GM19438 (cell line): ENCODE measurements at regions not wholly inside any gene's neighbourhood (a gene's known extent, or its start where the extent isn't known, plus 50 kb on each side); places are given as distances from the start of the nearest gene placed in this dataset.
"Not testable (repeated sequence)": the region's sequence is repeated elsewhere in the genome, so short reads cannot be mapped to it uniquely, and the experiment has no call there.

Source experiments
- ATAC-seq: cut with Tn5 transposase; IDR thresholded peaks from one replicate; pipeline ENCODE4 v1.9.1; 2021; ENCODE audit warnings: low read depth; ENCODE audit not compliant: unreplicated experiment

DNA sequence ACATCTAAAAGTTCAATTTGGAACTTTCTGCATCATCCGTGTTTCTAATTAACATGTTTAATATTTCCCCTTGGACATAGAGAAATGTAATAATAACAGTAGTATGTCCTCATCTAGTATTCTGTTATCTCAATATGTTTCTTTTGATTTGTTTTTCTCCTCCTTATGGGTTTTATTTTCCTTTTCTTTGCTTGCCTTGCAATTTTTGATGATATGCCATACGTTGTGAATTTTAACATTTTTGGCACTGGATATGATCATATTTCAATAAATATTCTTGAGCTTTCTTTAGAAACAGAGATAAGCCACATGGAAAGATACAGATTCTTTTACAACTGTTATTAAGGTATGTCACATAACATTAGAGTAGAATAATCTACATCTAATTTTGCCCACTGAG is 1316.2 kb downstream of the CDH8 start:
- ATAC-seq = no peak

DNA sequence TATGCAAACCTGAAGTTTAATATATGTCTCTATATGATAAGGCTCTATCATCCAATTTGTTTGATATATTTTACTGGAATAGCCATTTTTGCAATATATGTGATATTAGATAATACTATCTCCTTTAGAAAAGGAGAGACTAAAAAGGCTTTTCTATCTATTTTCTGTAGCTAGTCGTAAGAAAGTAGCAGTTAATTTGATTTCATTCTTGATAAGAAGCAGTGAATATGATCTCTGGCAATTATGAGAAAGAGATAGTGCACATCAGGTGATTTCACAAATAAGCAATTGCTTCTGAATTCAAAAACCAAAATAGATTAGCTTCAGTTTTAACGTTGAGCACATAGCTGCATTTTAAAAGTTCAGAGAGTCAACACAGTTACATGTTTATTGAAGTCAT is 1318.4 kb downstream of the CDH8 start:
- no peak for ATAC-seq

DNA sequence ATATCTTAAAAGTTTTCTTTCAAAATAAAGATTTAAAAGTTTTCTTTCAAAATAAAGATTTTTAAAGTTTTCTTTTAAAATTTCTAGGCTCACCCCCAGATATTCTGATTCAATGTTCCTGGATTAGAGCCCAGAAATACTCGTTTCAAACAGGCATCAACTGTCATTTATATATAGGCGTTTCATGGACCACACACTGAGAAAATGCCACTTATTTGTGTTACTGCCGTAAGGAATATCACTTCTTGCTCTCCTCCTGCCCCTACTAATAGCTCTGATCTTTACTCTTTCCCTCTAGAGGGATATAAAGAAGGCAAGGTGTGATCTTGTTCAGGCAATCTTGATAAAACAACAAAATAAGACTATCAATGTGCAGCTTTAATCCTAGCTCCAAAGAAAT is 1324.1 kb downstream of the CDH8 start:
- no peak for ATAC-seq

DNA sequence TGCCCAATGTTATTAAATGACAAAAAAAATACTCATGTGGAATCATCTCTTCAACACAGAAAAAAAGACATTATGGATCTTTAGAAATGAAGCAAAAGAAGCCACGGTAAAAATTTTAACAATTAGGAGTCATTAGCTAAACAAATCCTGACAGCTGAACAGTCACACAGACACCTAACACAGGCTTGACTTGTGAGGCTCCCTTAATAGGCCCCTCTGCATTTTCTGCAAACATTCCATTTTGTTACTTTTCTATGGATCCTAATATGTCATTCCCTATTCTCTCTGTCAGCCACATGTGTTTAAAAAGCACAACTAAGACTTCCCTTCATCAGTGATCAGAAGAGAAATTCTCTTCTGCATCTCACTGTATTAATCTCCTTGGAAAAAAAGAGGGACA is 1331.5 kb downstream of the CDH8 start:
- ATAC-seq = no peak

DNA sequence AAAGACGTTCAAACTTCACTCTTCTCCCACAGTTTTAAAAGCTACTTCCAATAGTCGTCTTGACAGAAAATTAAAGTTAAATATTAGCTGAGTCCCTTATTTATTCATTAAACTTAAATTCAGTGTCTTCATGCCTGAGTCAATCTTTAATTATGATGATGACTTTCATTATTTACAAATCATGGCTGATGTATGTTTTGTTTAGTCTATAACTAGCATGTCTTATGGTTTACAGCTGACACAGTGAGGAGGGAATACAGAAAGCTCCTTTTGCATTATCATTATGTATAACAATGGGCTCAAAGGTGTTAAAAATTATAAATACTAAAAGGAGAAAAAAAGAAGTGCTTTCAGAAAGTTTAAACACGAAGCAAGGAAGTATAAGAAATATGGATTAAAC is 1333.1 kb downstream of the CDH8 start:
- no peak for ATAC-seq

DNA sequence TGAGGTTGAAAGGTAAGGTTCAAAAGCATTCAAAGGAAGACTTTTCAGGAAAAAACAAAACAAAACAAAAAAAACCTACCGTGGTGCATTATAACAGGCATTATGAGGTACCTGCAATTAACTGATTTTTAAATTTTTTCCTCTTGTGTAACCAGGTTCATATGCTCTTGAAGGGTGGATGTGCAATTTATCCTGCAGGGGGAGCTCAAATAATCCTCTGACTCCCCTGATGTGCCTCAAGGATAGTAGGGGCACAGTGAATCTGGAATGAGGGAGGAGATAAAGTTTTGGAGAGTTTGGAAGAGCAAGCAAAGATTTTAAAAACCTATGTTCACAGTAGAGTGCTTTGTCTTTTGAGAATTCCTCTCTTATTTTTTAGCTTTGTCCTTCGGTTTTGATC is 1349.4 kb downstream of the CDH8 start:
- no peak for ATAC-seq

DNA sequence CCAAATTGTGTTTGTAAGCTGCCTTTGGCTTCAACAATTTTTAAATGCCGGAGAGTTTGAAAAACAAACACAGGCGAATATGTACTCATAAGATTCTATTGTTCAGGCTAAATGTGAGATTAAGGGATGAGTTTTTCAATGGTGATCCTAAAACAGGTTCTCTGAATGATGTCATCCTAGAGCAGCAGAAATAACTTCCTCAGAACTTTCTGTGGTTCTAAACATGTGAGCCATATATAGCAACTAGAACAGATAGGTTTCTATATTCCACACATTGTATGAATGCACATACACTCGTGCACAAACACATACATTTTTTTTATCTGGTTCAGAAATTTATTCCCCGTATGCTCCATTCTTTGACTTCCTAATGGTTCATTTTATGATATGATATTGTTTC is 1352.2 kb downstream of the CDH8 start:
- no peak for ATAC-seq

DNA sequence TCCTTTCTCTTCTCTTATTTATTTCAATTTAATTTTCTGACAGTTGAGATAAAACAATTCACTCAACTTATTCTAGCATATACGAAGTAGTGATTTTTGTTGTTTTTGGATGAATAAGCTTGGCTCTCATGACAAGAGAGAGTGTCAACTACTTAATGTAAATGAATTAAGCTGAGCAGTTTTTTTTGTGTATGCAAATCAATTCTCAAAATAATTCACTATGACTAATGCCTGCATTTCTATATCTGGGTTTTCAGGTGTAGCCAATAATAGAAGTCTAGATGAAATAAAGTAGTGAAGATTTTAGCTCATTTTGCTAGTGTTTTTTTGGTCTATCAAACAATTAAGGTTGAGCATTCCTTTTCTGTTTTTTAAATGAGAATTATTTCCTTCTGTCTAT is 1354.0 kb downstream of the CDH8 start:
- ATAC-seq = no peak

DNA sequence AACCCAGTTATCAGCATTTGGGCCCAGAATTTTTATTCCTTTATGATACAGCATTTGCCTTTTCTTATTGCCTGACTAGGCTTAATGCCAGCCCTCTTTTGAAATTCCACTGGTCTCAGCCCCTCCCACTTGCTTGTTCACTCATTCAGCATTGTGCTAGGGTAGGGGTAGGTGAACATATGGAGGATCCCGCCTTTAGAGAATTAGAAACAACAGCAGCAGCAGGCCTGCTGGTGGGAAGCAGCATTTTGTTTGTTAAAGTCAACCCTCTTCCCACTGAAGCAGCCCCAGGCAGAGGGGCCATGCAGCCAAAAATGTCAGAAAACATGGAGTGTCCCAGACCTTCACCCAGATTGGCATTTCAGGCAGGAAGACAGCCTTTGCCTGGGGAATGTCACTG is 1355.2 kb downstream of the CDH8 start:
- no peak for ATAC-seq

DNA sequence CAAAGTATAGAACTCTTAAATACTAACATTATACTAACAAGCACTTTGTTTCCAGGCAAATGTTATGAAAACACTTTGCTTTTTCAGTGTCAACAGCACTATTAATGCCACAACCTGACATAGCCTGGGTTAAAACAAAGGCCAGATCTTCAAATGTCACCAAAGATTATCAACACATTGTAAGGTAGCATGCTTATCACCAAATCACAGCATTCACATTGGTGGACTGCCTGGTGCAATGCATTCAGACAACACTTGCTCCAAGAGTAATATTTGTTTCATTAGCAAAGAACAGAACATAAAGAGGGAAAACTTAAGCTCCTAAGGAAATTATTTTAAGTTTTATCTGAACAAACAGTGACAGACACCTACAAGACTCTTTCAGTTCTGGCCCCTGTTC is 1361.2 kb downstream of the CDH8 start:
- no peak for ATAC-seq

DNA sequence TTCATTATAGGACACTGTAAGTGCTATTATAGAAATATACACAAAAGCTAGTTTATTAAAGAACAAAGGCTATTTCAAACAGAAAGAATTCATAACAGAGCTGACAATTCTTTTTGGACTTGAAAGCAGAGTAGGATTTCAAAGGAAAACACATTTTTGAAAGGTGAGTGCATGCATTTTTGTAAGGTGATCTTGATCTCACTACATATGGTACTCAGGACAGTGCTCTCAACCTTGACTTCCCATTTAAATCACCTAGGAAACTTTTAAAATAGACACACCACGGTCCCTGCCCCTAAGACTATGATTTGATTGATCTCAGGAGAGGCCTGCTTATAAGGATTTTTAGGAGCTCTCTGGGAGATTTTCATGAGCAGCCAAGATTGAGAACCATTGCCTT is 1362.0 kb downstream of the CDH8 start:
- no peak for ATAC-seq

DNA sequence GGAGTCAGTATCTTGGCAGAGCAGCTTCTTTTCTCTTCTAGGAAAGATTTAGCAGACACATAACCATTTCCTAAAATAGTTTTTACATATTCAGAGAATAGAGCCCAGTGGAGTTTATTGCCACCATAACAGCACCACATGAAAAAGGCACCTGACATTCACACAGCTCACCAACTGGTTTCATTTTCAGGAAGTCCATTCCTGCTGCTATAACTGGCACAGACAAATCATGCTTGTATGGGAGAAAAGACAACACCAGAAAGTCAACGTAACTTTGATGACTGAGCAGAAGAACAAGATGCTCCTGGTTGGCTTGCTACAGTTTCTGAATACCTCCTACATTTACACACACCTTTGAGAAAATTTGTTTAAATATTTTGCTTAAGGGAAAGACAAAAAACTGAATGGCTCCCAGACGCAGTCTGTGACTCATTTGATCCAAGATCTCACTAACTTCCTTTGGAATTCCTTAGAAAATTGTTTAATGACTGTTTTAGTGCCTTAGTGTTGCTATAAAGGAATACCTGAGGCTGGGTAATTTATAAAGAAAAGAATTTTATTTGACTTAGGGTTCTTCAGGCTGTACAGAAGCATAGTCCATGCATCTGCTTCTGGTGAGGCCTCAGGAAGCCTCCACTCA is 1380.6 kb downstream of the CDH8 start:
- ATAC-seq = no peak

DNA sequence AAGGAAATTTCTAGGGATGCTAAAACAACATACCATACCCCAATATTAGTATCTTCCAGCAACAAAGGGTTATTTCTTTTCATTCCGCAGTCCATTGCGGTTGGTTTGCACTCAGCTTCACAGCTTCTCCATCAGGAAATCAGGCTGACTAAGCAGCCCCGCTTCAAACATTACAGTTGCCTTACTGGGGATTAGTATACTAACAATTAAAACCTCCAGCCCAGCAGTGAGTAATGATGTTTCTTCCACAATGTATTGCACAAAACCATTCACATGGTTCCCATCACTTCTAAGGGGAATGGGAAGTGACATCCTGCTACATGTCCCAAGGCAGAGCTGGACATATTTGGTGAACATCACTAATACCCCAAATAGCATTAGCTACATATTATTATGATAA is 1384.9 kb downstream of the CDH8 start:
- ATAC-seq = no peak

DNA sequence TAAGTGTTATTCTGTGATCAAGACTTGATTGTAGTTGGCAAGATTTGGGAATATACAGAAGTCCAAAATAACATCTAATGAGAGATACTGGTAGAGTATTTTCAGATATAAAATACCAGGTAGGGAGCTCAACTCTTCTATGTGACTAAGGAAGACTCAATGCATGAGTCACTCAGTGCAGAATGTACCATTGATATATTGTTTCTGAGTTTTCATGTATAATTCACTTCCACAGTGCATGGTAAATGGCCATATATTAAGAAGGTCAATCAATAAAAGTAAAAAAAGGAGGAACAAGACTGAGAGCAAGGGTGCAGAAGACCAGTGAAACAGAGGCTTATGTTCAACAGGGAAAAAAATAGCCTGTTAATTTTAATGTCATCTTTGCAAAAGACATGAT is 1387.9 kb downstream of the CDH8 start:
- ATAC-seq = no peak

DNA sequence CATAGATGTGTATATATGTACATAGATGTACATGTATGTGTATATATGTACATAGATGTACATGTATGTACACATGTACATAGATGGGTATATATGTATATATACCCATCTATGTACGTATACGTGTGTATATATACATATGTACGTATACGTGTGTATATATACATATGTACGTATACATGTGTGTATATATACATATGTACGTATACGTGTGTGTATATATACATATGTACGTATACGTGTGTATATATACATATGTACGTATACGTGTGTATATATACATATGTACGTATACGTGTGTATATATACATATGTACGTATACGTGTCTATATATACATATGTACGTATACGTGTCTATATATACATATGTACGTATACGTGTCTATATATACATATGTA is 1388.8 kb downstream of the CDH8 start:
- ATAC-seq = not testable (repeated sequence)

DNA sequence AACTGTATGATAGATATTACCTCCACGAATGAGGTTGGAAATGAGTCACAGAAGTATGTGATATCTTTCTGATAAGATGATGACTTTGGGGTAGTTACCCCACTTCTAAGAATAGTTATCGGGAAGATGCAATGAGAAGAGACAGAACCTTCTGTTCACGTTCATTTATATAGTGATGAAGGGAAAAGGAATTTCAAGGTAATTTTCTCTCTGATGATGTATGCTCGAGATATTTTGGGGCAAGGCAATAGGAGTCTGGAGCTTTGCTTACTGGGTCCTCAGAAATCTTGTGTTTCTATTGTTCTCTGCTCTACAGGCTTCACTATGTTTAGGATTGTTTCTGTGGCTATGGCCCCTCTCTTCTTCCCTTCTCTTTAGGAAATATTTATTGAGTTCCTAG is 1389.6 kb downstream of the CDH8 start:
- no peak for ATAC-seq

DNA sequence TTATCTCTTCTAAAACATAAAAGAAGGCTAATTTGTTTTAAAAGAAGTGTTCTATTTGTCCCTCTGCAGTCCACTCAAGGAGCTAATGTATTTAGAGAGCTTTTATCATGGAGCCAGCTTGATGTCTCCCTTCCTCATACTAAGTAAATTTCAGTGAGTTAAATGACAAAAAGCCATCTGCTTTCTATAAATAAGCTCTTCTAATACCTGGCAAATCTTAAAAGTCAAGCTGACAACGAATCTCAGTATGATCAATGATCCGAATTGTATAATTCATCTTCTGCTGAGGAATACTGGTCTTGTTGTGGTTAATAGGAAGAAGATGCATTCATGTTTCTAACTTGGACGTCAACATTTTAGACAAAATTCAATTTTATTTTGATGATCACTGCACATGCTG is 1390.7 kb downstream of the CDH8 start:
- no peak for ATAC-seq

DNA sequence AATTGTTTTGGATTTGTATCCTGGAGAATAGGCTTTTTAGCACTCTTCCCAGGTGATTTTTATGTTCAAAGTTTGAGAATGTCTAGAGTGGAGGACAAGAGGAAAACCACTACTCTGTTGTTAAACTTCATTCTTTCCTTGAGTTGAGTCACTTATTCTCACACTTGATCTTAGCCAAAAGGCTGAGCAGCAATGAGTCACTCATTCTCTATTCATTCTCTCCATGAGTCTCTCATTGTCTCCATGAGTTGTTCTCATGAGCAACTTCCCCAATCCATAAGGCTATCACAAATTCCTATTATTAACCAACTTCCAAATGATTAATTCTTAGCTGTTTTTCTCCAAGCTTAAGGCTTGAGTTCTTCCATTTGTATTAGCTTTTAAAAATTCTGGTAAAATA is 1393.3 kb downstream of the CDH8 start:
- no peak for ATAC-seq

DNA sequence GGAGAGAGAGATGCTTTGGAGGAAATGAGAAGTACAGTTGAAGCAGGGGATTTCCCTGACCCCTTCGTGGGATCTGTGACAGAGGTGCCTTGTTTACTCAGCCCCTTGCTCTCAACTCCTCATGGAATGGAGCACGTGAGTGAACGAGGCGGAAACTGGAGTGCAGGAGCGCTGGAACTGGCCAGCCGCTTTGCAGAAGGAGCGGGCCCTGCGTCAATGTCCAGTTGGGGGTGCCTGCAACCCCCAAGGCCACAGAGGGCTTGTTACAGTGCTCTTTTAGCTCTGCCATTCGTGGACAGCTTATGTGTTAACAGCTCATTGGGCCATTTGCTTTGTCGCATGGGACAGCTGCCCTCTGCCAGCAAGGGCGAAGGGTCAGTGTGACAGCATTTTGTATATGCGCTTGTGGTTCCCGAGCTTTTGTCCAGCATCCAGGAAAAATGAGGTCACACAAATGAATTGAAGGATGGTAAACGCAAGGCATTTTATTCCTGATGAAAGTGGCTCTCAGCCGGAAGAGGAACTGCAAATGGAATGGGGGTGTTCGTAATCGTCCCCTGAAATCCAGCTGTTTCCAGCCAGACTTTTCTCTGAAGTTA is 1395.1 kb downstream of the CDH8 start:
- ATAC-seq = no peak

DNA sequence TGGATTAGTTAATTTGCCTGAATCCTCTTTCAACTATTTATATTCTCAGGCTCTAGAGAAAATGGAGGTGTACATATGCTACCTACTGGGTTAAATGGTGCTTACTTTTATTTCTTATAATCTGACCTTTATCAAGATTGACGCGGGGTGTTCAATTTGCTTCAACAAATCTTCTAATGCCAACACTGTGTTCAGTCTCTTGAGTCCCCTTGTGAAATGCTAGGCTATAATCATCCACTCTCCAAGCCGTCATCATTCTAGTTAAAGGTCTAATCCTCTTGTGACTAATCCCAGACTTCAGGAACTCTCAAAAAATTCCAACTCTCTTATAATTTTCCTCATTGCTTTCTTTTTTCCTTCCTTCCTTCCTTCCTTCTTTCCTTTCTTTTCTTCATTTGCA is 1396.2 kb downstream of the CDH8 start:
- no peak for ATAC-seq

DNA sequence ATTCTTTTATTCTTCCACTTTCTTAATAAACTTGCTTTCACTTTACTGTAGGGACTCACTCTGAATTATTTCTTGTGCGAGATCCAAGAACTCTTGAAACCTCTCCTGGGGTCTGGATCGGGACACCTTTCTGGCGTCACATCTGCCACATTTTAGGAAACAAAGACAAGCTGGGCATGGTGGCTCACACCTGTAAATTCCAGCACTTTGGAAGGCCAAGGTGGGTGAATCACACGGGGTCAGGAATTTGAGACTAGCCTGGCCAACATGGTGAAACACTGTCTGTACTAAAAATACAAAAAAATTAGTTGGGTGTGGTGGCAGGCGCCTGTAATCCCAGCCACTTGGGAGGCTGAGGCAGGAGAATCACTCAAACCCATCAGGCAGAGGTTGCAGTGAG is 1399.6 kb downstream of the CDH8 start:
- ATAC-seq = not testable (repeated sequence)

DNA sequence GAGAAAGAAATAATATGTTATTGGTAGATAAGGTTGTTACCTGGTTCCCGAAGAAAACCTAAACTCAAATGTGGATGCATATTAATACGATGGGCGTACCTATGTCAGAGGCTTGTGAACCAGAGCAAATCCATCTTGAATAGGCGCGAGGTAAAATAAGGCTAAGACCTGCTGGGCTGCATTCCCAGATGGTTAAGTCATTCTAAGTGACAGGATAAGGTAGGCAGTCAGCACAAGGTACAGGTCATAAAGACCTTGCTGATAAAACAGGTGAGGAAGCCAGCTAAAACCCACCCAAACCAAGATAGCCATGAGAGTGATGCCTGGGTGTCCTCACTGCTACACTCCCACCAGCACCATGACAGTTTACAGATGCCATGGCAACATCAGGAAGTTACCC is 1400.1 kb downstream of the CDH8 start:
- ATAC-seq = no peak

DNA sequence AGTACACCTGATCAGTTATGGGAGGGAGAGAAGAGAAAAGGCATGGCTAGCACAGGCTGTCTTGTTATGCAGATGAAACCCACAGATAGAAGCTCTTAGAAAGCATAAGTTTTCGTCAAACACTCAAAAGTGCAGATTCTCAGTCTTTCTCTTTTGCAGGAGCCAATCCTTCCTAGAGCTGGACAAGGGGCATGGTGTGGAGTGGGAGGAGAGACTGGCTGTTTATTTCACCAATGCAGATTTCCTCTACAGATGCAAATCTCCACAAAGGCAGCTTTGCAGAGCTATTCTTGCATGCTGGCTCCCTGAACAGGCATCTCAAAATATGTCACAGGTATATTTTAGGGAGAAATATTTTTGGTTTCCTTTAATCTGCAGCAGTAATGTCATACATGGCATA is 1400.7 kb downstream of the CDH8 start:
- no peak for ATAC-seq
